GM20000 (cell line): ENCODE measurements at regions not wholly inside any gene's neighbourhood (a gene's known extent, or its start where the extent isn't known, plus 50 kb on each side); places are given as distances from the start of the nearest gene placed in this dataset.
"Not testable (repeated sequence)": the region's sequence is repeated elsewhere in the genome, so short reads cannot be mapped to it uniquely, and the experiment has no call there.

Experiments
- DNase-seq: peaks from one replicate; pipeline ENCODE4 v3.0.0; 2012; ENCODE audit warnings: low spot score
- TF ChIP-seq, protein P1 (sequence below): IDR thresholded peaks from 2 replicates; pipeline ENCODE4 v1.5.1; 2012; ENCODE audit warnings: mild to moderate bottlenecking, control low read depth; ENCODE audit errors: extremely low read depth, missing control alignments

DNA sequence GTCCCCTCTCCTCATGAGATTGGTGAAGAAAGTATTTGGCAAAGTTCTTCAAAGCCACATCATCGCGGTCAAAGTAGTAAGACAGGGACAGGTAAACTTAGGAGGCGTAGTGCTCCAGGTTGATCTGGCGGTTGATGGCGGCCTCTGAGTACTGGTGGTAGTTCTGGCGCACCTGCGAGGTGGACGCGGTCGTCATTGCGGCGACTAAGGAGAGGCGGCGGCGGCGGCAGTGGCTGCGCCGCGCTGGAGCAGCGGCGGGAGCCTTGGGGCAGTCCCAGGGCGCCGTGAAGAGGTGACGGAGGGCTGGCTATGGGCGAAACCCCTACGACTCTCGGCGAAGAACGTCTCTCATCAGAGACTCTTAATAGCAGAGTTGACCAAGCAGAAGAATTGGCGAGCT lies 107.2 kb upstream of the UBE2E3 start:
- DNase-seq, result no peak
- TF ChIP-seq, protein P1, sequence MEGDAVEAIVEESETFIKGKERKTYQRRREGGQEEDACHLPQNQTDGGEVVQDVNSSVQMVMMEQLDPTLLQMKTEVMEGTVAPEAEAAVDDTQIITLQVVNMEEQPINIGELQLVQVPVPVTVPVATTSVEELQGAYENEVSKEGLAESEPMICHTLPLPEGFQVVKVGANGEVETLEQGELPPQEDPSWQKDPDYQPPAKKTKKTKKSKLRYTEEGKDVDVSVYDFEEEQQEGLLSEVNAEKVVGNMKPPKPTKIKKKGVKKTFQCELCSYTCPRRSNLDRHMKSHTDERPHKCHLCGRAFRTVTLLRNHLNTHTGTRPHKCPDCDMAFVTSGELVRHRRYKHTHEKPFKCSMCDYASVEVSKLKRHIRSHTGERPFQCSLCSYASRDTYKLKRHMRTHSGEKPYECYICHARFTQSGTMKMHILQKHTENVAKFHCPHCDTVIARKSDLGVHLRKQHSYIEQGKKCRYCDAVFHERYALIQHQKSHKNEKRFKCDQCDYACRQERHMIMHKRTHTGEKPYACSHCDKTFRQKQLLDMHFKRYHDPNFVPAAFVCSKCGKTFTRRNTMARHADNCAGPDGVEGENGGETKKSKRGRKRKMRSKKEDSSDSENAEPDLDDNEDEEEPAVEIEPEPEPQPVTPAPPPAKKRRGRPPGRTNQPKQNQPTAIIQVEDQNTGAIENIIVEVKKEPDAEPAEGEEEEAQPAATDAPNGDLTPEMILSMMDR, result no peak

- DNase-seq, result not testable (repeated sequence)
Measured at GRCh38 chr2:180872781-180873180, 107.6 kb upstream of the UBE2E3 start.

DNA sequence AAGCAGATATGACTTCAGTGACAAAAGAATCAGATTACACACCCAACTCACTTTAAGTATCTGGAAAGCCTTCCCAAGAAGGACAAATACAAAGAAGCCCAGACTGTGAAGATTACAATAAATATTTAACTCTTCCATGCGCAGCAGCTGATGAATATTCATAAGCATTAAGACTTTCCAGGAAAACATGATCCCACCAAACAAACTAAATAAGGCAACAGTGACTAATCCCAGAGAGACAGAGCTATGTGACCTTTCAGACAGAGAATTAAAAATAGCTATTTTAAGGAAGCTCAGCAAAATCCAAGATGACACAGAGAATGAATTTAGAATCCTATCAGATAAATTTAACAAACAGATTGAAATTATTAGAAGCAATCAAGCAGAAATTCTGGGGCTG lies 108.2 kb upstream of the UBE2E3 start:
- TF ChIP-seq, protein P1, result no peak
- no peak for DNase-seq

DNA sequence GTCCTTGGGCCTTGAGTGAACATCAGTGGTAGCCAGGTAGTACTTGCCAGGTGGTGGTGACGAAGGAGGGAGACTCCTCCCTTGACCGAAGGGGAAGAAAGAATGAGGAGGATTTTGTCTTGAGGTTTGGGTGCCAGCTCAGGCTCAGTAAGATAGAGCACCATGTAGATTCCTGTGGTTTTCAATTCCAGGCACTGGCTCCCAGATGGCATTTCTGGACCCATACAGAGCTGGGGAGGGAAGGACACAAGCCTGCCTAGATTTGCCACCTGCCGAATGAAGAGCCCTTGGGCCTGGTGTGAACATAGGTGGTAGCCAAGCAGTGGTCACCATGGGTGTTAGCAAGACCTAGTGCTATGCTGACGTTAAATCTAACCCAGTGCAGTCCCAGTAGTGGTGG lies 108.8 kb upstream of the UBE2E3 start:
- TF ChIP-seq, protein P1, result no peak
- no peak for DNase-seq

DNA sequence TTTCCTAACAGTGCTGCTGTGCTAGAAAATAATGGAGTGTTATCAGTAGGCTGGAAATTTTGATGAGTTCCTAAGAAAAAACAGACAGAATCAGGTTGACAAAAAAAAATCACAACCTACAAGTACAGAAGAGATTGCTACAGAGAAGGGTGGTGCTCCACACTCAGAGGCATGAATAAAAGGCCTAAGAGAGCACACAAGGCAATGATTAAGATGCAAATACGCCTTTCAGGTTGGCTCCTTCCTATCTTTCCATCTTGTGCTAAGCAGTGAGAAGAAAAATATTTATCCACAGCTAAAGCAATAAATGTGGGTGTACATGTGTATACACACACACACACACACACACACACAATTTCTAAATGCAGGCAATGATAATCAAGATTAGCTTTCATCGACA lies 130.6 kb upstream of the UBE2E3 start:
- DNase-seq, result no peak
- TF ChIP-seq, protein P1, result no peak

DNA sequence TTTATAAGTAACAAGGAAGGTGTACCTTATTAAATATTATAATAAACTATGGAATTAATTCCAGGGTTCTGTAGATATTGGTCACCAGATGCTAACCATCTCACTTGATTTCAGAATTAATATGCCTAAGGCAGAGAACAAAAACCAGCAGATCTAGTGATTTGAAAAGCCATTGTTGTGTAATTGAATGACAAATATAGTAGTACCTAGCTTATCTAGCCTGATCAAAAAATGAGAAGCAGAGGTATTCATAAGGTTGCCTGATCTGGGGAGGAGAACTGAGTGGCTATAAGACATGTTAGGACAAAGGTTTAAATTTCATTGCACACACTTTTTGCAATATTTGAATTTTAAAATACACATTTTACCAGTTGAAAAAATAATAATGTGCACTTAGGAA lies 132.0 kb upstream of the UBE2E3 start:
- DNase-seq, result no peak
- TF ChIP-seq, protein P1, result no peak

GRCh38 chr2:180846756-180847472 lies 133.5 kb upstream of the UBE2E3 start:
- TF ChIP-seq, protein P1, result no peak
- no peak for DNase-seq

DNA sequence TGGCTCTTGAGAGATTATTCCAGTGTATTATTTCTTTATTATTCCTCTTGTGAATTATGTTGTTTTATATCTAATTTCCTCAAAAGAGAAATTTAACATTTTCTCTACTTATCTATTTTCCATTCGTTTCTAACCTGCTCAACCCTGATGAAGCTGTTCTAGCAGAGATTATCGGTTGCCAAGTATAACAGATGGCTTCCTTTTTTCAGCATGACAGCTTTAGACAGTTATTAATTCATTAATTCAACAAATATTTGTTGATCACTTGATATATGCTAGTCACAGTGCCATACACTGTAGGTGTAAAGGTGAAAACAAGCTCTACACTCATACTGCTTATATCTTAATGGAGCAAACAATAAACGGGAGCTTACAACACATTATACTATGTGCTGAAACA lies 137.9 kb upstream of the UBE2E3 start:
- TF ChIP-seq, protein P1, result no peak
- no peak for DNase-seq
